GM03348 (cell line): ENCODE measurements at regions not wholly inside any gene's neighbourhood (a gene's known extent, or its start where the extent isn't known, plus 50 kb on each side); places are given as distances from the start of the nearest gene placed in this dataset.
"Not testable (repeated sequence)": the region's sequence is repeated elsewhere in the genome, so short reads cannot be mapped to it uniquely, and the experiment has no call there.

Source experiments
- DNase-seq: peaks from one replicate; pipeline ENCODE4 v3.0.0; 2012; ENCODE audit warnings: low spot score

DNA sequence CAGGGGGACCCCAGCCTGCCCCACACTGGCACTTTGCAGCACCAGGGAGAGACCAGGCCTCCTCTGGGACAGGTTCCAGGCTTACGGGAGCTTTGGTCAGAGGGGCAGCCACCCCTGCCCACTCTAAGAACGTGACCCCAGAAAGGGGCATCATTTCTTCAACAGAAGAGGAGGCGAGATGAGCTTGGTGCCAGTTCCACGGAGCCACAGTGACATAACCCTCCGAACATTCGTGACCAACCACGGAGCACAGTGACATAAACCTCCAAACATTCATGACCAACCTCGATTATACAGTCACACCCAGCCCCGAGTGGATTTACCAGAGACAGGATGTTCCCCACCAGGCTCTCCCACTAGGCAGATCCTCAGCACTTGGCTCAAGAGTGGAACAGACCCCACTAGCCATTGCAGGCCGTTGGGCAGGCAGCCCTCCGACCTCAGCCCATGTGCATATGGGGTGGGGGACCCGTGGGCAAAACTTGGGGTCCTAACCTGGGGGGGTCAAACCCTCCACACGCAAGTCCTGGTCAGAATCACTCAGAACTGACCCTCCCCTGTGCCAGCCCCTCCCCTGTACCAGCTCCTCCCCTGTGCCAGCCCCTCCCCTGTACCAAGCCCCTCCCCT lies 112.9 kb downstream of the METRNL start:
- peak; percentile 60 for DNase-seq

DNA sequence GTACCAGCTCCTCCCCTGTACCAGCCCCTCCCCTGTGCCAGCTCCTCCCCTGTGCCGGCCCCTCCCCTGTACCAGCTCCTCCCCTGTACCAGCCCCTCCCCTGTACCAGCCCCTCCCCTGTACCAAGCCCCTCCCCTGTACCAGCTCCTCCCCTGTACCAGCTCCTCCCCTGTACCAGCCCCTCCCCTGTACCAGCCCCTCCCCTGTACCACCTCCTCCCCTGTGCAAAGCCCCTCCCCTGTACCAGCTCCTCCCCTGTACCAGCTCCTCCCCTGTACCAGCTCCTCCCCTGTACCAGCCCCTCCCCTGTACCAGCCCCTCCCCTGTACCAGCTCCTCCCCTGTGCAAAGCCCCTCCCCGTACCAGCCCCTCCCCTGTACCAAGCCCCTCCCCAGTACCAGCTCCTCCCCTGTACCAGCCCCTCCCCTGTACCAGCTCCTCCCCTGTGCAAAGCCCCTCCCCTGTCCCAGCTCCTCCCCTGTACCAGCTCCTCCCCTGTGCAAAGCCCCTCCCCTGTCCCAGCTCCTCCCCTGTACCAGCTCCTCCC lies 113.5 kb downstream of the METRNL start:
- DNase-seq = not testable (repeated sequence)

DNA sequence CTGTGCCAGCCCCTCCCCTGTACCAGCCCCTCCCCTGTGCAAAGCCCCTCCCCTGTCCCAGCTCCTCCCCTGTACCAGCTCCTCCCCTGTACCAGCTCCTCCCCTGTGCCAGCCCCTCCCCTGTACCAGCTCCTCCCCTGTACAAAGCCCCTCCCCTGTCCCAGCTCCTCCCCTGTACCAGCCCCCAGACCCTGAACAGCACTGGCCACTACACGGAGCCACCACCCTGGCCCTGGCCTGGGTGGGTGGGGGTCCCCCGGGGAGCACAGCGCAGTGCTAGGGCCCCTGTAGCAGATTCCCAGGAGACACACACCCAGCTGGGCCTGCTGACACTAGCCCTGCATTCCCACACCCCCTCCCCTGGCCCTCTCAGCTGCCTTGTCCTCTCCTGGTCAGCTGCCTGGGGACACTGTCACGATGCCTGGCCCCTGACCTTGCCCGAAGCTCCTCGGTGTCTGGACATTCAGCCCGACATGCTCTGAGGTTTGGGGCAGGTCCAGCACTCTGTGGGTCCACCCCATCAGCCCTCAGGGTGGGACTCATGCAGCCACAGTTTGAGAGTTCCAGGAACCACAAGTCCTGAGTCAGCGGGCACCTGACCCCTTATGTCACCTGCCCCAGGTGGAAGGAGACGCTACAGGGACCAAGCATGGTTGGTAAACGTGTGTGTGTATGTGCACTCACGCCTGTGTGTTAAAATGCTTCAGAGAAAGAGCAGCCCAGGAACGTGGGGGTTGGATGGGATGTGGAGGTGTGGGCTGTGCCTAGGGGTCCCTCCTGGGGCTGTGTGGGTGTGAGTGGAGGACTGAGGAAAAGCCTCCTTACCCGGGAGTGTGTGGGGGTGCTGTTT lies 114.2 kb downstream of the METRNL start:
- DNase-seq = no peak

DNA sequence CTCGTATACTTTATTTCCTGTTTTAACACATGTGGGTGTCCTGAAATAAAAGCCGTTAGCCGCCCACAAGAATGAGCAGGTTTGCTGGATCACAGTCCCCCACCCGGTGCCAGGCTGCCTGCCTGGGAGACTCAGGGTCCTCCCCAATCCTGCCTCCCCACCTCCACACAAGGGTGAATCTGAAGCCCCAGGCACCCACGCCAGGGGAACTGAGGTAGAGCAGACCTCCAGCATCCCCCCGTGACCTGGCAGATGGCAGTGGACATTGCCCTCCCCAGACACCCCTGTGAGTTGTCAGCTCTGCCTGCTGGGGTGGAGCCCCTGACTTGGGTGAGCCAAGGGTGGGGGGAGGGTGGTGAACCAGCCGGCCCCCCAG lies 114.8 kb downstream of the METRNL start:
- DNase-seq = no peak

DNA sequence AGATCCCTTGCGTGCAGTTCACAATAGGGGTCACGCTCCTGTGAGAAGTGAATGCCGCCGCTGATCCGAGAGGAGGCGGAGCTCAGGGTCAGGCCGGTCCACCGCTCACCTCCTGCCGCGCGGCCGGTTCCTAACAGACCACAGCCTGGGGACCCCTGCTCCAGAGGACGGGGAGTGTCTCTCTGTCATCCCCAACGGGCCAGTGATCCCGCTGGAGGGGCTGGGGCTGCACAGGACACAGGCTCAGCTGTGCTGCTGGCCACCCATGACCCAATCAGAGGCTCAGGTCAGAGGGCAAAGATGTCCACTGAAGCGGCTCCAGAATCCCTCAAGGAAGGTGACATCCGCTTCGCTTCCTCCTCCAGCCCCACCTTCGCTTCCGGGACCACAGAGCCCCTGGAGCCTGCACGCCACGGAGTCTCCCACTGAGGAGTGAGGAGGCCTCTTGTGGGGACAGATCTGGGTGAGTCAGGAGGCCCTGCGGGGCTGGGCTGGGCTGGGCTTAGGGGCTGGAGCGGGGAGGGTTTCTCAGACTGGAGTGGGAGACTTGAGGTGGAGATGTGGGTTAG lies 115.4 kb downstream of the METRNL start:
- DNase-seq = peak; percentile 72

DNA sequence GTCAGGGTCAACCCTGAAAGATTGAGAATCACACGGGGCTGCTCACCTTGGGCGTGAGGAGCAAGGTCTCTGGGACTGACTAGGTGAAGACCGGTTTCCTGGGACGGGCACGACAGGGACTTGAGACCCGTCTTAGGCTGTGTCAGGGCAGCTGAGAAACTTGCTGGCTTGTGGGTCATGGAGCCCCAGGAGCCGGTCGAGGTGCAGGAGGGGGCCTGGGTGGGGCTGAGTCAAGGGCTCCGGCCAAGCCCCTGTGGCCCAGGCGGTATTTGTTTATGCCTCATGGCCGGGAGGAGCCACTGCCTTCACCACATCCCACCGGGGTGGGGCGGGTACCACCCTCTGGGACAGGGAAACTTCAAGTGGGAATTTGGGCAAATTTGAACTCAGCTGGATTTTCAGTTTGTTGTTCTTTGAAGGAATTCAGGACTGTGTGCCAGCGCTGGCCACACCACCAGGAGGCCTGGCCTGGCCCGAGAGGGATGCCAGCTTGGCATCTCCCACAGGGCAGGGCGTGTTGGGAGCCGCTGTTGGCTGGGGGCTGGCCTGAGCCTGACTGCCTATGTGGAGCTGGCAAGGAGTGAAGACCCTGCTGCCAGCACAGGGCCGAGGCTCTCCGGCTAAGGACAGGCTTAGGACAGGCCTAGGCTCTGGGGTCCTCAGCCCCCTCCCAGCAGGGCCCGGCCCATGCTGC lies 116.1 kb downstream of the METRNL start:
- DNase-seq = peak; percentile 84

DNA sequence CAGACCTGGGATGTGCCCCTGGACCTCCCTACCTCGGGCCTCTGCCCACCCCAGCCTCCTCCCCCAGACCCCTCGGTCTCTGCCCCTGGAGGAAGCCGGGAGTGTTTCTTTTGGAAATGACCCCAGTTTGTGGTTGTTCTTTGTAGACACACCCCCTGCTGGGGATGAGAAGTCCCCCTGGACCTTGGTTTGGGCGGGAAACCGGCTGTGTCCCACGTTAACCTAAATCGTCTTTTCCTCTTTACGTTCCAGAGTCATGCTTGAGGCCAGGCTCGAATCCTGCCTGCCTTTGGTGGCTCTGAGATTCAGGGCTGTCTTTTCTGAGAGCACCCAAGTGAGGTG lies 116.6 kb downstream of the METRNL start:
- DNase-seq = peak; percentile 75

DNA sequence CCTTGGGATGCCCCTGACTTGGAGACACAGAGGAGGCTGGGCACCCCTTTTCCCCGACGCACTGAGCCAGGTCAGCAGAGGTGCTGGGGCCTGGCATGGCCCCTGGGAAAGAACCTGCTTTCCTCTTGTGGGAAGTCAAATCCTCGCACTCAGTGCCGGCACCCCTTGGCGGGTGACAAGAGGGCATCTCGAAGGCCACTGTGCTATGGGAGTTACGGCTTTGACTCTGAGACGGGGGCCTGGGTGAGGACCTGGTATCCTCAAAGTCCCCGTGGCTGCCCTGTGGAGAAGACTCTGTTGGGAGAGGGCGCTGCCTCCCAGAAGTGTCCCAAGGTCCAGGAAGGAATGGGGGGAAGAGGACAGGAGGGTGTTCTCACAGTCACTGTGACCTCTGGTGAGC lies 117.0 kb downstream of the METRNL start:
- DNase-seq = no peak

DNA sequence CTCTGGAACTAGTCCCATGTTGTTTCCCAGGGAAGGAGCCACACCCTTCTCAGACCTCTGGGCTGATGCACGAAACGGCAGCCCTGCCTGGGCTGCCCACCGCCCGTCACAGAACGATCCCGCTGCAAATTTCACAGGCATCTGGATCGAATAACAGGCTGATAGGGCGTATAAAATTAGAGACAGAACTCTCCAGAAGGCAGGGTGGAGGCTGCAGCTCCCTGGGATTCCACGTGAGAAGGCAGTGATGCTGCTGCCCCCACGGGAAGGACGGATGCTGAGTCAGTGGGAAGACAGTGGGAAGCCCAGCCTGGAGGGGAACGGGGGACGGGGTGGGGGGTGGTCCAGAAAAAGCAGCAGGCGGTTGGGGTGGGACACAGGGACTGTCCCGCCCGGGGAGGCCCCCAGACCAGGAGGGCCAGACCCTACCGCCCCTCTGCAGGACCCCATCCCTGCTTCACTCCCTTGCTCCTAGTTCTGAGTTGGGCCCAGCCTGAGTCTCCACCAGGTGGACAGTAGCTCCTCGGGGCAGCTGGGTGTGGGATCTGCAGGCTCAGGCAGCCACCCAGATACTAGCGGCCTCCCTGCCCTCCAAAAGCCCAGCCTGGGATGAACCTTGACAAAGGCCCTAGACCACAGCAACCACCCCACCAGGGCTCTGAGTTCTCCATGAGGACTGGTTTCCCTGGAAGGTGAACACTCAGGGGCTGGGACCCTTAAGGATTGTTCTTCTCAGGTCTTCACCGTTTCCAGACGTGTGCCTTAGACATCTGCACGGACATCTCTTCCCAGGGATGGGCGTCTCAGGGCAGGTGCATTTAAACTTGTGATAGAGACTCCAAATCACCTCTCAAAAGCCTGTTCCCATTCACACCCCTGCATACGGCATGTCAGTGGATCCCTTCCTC lies 117.8 kb downstream of the METRNL start:
- peak; percentile 82 for DNase-seq

DNA sequence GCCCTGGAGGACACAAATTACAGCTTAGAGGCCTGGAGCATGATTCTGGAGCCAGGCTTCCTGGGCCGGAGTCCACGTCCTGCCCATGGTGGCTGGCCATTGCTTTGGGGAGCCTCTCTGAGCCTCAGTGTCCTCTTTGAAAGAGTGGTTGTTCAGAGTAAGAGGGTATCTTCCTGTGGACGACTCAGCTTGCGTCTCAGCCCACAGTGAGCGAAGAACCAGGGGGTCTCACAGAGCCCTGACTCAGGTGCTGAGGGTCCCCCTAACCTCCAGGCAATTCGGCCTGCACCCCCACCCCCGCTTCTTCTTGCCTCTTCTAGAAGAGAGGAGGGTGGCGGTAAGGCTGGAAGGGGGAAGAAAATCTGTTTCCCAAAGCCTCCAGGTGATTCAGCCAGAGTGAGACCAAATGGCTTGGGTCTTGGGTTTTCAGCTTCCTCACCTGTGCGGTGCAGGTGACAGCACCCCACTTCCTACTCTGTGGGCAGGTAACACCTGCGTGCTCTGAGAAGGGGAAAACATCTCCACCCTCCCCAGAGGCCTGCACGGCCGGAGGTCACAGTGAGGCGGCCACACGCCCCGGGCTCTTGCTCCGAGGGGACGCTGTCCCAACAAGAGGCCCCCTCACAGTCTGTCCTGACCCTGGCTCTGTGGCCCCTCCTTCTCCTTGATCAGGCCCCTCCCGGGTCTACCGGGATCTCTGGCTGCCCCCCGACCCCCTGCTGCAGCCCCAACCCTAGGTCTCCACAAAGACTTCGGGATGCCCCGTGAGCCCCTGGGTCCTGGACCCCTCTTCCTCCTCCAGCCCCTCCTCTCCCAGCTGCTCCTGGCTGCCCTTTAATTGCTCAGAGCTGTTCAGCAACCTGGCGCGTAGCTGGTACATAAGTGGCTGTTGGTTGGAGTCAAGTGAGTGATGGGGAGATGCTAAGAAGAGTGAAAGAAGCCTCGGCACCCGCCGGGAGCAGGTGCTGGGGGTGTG lies 119.2 kb downstream of the METRNL start:
- no peak for DNase-seq

DNA sequence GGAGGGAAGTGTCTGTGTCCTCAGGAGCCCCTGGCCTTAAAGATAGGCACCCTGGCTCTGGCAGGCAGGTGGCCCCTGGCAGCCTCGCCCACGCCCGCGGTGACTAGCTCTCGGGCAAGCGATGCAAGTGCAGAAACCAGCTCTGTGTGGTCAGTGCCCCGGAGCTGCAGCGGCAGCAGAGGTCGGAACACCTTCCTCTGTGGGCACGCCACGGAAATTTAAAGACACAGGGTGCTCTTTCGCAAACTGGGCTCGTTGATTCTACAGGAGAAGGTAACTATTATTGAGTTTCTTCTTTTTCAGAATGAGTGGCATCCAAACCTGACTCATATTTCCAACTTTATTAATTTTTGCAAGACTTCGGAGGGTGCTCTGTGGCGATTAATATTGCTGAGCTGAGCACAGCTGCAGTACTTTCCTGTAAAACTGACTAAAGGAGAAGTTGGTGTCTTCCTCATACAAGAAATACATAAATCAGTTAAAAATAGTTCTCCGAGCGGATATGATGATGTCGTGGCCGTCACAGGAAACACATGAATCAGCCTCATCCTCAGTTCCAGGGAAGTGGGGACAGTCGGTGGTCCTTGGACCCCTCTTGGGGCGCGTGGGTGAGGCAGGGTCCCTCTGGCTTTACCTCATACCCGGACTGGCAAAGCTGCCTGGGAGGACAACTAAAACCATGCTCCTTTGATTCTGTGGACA lies 120.2 kb downstream of the METRNL start:
- peak; percentile 55 for DNase-seq

DNA sequence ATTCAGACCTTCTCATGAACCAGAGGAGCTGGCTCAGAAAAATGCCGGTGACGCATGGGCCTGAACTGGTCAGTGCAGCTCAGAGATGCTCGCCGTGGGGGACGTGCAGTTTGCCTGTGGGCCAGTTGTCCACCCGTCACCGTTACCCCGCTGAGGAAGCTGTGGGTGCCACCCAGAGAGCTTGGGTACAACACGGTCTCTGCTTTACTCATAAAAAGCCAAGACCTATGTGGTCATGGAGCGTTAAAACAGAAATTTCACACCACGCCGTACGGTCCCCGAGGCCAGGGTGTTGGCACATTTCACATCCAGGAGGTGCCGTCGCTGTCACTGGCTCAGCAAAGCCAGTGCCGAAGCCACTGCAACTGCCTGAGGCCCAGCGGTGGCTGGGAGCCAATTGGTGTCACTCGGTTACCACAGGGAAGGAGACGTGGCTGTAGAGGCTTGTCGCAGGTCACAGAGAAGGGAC lies 120.9 kb downstream of the METRNL start:
- DNase-seq = peak; percentile 70

DNA sequence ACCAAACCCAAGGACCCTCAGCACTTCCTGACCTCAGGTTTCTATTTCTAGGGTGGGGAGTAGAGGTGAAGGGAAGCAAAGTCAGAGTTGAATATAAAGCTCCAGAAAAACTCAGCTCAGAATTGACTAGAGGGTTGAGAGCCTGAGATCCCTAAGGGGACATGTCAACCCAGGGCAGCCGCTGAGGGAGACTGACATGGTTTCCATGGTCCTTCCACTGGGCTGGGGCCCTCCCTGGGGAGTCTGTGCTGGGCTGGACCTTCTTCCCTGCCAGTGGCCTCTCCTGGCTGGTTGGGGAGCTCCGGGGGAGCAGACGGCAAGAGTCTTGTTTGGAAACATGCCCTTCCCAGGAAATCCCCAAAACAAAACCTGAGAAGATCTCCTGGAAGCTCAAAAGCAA lies 121.3 kb downstream of the METRNL start:
- DNase-seq = no peak

DNA sequence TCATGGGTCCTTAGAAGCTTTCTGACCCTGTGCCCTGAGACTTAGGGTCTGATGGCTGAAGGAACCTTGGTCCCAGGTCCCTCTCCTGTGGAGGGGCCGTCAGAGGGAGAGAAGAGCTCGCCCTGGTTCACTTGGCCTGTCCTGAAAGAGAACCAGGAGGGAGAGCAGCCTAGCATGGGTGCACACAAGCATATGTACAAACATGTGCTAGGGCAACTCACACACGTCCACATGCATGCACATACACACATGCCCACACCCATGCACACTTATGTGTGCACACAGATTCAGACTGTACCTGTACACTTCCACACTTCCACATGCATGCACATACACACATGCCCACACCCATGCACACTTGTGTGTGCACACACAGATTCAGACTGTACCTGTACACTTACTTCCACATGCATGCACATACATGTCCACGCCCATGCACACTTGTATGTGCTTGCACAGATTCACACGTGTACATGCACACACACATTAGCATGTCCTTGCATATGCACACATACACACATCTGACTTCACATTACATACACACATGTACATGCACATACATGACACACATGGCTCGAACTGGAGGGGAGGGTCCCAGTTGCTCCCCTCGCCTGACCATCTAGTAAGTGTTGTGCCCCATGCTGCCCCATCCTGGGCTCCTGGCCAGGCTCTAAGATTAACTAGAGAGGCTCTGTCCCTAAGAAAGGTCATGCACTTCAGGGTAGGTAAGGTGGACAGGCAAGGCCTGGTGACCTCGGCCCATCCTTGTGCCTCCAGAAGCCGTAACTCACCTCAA lies 122.0 kb downstream of the METRNL start:
- DNase-seq = no peak

DNA sequence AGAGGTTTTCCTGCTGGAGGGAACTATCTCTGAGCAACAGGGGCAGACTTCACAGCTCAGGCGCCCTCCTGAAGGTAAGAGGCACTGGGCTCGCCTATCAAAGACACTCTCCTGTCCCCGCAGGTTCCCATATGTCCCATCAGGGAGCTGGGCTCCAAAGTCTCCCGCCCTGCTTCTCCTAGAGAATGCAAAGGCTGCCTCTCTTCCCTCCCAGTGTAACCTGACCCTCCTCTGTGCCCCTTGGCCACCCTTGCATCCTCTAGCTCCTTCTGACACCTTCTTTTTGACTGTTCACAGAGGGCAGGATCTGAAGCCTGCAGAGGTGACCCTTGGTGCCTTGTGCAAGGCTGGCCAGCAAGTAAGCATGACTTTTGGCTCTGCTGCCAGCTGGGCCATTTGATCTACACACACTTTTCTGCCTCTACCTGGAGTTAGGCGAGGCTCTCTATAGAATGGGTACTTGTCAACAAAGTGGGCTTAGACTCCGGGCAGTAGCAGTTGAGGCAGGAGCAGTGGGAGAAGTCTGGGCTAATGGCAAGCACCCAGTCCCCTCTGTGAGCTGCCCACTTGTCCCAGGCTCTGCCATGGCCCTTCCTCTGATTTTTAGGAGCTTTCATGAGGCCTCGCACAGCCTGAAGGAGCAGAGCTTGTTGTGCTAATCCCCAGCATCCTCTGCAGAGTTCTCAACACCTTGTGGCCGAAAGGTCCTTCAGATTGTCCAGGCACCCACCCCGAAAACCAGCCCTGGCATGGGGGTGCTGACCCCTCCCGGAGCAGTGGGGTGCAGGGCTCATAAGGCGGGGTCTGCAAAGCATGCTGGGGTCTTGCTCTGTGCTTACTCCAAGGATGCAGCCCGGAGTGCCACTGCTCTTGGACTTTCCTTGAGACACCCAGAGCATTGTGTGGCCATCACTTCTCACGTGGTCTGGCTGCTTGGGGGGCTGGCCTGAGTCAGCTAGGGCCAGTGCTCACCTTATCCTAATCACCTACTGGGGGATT lies 122.9 kb downstream of the METRNL start:
- no peak for DNase-seq

DNA sequence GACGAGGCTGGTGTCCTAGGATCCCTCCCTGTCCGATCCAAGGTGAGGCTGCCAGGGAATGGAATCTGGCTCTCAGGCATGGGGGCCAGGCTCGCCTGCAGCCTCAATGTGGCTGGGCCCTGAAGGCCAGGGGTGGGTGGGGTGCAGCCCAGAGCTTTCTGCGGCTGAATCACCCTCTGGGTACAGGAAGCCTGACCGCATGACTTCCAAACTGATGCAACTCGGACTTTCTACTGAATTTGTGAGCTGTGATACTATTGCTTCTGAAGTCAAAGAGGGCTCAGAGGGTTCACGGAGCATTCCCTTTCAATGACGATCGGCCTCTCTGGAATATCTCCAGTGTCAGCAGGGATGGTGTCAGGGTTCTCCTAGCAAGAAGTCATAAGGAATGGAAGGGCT lies 123.7 kb downstream of the METRNL start:
- peak; percentile 92 for DNase-seq

DNA sequence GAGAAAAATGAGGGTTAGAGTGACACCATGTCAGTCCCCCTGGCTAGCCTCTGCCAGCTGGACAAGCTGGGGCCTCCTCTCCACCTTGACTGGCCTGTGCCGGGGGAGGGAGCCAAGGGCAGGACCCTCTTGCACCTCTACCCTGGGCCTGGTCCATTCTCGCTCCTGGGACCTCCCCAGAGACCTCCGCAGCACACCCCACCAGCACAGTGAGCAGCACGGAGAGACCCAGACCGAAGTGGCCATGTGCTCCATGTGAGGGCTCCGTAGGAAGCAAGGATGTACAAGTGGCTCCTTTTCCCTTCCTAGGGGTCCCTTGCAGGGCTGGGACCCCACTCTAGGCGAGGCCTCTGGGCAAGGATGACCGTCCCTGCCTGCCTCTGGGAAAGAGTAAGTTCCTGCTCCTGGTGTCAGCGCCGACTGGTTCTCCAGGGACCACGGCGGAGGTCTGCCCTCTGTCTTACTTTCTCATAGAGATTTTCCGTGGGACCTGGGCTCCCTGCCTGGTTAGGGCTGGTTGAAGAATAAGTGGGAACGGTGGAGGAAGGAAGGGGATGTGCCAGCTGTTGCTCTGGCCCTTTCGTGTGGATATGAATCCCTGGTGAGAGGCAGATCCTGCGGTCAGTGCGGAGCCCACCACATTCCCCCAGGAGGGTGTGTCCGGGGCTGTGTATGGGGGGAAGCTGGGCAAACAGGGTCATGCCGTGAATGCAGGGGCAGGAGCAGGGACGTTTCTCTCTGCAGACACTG lies 124.2 kb downstream of the METRNL start:
- no peak for DNase-seq
